GM18867 (cell line): ENCODE measurements at regions not wholly inside any gene's neighbourhood (a gene's known extent, or its start where the extent isn't known, plus 50 kb on each side); places are given as distances from the start of the nearest gene placed in this dataset.

Experiments
- ATAC-seq: cut with Tn5 transposase; IDR thresholded peaks from one replicate; pipeline ENCODE4 v1.9.1; 2021; ENCODE audit warnings: mild to moderate bottlenecking, moderate library complexity; ENCODE audit not compliant: unreplicated experiment

- peak; percentile 8 for ATAC-seq
Observed at GRCh38 chr22:22098457-22099193, 116.0 kb upstream of the TOP3B start.

GRCh38 chr22:22097727-22098228, 115.2 kb upstream of the TOP3B start:
- ATAC-seq, result no peak

DNA sequence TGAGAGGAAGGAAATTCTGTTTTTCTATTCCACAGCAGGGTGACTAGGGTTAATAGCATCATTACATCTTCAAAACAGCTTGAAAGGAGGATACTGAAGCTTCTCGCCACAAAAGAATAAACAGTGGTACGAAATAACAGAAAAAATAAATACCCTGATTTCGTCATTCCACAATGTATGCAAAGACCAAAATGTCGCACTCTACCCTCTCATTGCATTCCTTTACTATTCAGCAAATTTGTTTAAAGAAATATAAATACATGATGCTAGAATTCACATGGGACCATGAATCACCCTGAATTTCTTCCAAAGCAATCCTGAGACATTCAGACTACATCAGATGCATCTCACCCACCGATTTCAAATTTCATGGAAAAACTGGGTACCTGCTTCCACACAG, 112.3 kb upstream of the TOP3B start:
- ATAC-seq, result no peak

DNA sequence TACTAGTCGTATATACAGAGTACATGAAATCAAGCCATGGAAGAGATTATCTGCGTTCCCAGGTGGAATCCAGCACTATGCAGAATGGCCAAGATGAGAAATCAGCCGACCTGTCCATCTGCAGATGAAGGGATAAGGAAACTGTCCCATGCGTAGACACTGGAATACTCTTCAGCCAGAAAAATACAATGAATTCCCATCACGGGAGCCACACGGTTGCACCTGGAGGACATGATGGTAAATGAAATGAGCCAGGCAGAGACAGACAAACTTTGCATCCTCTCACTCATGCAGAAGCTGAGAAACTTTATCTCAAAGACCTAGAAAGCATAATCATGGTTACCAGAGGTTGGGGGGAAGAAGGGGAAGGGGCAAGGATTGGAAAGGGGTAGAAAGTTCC, 111.9 kb upstream of the TOP3B start:
- ATAC-seq, result no peak

DNA sequence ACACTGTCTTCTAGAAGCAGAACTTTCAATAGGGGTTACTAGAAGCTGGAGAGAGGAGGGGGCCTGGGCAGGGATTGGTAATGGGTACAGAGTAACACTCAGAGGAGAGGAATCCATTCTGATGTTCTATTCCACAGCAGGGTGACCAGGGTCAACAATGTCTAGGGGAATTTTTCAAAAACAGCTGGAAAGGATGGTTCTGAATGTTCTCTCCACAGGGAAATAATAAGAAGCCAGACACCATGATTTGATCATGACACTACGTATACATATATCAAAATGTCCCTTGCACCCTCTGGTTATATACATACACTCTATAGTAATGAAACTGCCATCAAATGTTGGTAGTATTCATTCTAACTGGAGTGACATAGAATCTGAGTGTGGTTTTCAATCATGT, 111.2 kb upstream of the TOP3B start:
- no peak for ATAC-seq

- ATAC-seq, result no peak
Observed at GRCh38 chr22:22092974-22093373, 110.4 kb upstream of the TOP3B start.

DNA sequence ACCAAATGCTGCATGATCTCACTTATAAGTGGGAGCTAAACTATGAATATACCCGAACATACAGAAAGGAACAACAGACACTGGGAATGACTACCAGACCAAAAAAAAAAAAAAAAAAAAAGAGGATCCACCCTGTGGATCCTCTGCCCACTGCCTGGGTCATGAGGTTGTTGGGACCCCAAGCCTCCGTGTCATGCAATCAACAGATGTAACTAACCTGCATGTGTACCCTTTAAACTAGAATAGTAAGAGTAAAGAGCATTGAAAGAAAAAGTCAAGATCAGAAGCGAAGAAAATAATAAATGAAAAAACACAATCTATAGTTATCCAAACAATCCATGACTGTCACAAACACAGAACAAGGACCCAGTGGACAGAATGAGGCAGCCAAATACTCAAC, 109.5 kb upstream of the TOP3B start:
- no peak for ATAC-seq

DNA sequence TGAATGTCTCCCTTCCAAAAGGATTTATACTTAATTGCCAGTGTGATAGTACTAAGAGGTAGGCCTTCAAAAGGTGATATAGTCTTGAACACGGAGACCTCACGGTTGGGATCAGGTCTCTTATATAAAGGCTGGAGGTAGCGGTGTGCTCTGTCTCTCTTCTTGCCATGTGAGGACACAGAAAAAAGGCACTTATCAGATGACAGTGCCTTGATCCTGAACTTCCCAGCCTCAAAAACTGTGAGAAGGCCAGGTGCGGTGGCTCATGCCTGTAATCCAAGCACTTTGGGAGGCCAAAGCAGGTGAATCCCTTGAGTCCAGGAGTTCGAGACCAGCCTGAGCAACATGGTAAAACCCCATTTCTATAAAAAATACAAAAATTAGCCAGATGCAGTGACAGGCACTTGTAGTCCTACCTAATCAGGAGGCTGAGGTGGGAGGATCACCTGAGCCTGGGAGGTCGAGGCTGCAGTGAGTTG, 108.9 kb upstream of the TOP3B start:
- ATAC-seq, result no peak

DNA sequence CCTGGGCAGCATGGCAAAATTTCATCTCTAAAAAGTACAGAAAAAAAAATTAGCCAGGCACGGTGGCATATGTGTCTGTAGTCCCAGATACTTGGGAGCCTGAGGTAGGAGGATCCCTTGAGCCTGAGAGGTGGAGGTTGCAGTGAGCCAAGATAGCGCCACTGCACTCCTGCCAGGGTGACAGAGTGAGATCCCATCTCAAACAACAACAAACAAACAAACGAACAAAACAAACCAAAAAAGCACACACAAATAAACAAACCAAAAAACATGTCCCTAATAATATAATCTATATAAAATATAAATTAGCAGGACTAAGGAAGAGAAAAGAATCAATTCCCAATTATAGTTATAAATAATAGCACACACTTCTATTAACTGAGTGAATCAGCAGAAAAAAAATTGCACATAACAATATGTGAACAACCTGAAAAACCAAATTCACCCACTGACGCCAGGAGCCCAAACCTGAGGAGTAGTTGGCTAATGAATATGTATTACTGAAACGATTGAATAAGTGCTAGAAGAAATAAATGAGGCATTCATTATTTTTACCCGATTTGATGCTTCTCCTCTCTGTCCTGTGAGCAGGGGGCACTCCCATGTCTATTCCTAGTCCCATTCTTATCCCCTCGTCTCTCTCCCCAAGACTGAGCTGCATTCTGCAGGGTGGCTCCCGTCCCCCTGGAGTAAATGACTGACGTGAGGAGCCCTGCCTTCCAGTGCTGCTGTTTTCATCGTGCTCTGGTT, 108.2 kb upstream of the TOP3B start:
- ATAC-seq, result no peak

- no peak for ATAC-seq
Observed at GRCh38 chr22:22089459-22090308, 107.1 kb upstream of the TOP3B start.

DNA sequence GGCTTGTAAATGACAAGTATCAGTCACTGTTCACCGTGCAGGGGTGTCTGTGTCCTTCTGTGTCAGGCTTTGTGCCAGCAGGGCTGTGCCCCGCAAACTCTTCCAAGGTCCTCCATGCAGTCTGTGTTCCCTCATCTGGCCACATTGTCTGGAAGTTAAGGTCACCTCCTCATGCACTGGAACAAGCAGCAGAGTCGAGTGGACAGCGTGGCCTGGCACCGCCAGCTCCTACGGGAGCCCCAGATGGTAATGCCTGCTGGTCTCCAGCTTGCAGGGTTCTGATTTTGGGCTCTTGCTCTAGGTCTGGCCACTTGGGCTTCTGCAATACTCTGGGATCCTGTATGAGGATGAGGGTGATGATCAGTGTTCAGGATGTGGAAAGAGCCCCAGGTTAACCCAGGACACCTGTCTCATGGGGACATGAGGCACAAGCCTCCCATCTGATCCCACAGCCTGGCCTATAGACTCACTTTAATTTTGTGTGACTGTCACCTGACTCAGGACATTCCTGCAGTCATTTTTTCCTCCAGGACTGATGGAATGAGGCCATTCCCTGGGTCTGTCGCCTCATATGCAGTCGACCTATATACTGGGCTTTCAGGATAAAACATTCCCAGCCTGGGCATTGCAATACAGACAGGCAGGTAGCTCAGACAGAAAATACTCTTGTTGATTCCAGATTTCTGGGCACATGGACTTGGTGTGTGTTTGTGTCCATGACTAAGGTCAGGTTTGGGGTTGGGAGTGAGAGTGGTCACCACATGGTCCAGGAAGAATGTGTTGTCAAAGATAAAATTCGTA, 106.3 kb upstream of the TOP3B start:
- ATAC-seq, result no peak

GRCh38 chr22:22087854-22088657, 105.5 kb upstream of the TOP3B start:
- no peak for ATAC-seq

DNA sequence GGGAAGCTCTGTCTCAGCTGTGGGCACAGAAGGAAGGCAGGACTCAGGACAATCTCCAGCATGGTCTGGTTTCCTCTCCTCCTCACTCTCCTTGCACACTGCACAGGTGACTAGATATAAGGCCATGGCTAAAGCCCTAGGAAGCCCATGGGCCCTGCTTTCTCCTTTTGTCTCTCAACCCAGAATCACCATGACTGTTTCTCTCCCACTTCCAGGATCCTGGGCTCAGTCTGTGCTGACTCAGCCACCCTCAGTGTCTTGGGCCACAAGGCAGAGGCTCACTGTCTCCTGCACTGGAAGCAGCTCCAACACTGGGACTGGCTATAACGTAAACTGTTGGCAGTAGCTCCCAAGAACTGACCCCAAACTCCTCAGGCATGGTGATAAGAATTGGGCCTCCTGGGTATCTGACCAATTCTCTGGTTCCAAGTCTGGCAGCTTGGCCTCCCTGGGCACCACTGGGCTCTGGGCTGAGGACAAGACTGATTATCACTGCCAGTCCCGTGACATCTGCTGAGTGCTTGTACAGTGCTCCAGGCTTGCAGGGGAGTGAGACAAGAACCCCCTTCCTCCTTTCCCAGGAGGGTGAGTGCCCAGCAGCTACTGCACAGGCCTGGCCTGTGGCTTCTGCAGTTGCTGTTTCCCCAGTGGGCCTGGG, 104.0 kb upstream of the TOP3B start:
- no peak for ATAC-seq

- no peak for ATAC-seq
Observed at GRCh38 chr22:22085702-22086500, 103.3 kb upstream of the TOP3B start.

DNA sequence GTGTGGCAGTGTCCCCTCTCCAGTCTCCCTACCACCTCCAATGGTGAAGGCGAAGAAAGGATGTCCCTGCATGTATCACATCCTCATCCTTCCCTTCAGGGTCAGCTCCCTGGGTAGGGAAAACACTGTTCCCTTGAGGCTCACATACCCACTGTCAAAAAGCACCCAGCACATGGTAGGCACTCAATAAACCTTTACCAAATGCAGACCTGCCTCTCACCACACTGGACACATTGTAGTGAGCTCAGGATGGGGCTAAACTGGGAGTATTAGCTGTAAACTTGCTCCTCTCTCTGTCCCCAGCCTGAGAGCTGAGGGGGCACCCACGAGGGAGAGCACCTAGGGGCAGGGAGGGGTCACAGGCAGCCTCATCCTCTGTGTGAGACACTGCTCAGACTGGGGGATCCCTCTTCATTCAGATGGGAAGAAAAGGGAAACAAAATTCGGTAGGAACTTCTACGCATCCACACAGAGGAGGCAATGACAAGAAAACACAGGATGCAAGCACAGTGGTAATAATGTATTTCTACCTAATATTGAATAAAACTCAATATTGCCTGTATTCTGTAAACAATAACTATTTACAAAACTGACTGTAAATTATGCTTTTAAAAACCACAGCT, 101.6 kb upstream of the TOP3B start:
- ATAC-seq, result no peak

DNA sequence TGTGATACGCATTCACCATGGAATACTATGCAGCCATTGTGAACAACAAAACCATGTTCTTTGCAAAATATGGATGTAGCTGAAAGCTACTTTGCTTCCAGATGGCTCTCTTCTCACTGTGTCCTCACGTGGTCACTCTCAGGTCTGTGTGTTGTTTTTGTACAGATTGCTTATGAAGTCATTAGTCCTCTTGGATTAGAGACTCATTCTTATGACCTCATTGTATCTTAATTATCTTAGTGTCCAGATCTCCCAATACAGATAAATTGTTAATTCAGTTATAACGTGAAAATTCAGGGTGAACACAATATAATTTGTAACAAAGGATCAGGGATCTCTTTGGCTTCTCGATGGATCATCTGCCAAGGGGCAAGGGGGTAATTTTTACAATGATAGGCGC, 100.4 kb upstream of the TOP3B start:
- no peak for ATAC-seq

DNA sequence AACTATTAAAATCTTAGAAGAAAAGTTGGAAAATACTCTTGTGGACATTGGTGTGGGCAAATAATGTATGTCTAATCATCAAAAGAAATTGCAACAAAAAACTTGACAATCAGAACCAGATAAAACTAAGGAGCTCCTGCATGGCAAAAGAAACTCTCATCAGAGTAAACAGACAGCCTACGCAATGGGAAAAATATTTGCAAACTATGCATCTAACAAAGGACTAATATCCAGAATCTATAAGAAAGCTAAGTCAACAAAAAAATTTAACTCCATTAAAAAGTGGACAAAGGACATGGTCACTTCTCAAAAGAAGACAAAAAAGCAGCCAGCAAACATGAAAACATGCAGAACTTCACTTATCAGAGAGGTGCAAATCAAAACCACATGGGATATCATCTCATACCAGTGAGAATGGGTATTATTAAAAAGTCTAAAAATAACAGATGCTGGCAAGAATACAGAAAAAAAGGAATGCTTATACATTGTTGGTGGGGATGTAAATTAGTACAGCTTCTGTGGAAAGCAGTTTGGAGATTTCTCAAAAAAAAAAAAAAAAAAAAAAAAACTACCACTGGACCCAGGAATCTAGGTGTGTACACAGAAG, 99.7 kb upstream of the TOP3B start:
- ATAC-seq, result no peak
